Activated CD8-positive, alpha-beta memory T cell treated with anti-CD3 and anti-CD28 coated beads for 1 hour (primary cell): ENCODE measurements at regions not wholly inside any gene's neighbourhood (a gene's known extent, or its start where the extent isn't known, plus 50 kb on each side); places are given as distances from the start of the nearest gene placed in this dataset.
"Not testable (repeated sequence)": the region's sequence is repeated elsewhere in the genome, so short reads cannot be mapped to it uniquely, and the experiment has no call there.

Experiments used
- DNase-seq, 2 donors: peaks; one replicate each; pipeline ENCODE4 v3.0.0-alpha.2; 2020; ENCODE audit warnings: low read depth in 1 of 2; ENCODE audit errors: extremely low read depth in 1 of 2

GRCh38 chr11:122209619-122210366 is 93.8 kb upstream of the BLID start:
- no peak for DNase-seq

GRCh38 chr11:122207921-122208764 is 92.1 kb upstream of the BLID start:
- no peak for DNase-seq

- no peak for DNase-seq
Measured at GRCh38 chr11:122207505-122207904, 91.5 kb upstream of the BLID start.

- no peak for DNase-seq
Measured at GRCh38 chr11:122205036-122205435, 89.0 kb upstream of the BLID start.

GRCh38 chr11:122204206-122204605 is 88.2 kb upstream of the BLID start:
- DNase-seq, result no peak

GRCh38 chr11:122202951-122203456 is 87.0 kb upstream of the BLID start:
- DNase-seq, result no peak

GRCh38 chr11:122202161-122202950 is 86.3 kb upstream of the BLID start:
- no peak for DNase-seq

- DNase-seq, result no peak
Measured at GRCh38 chr11:122201106-122201505, 85.1 kb upstream of the BLID start.

- DNase-seq, result no peak
Measured at GRCh38 chr11:122199661-122200060, 83.6 kb upstream of the BLID start.

GRCh38 chr11:122198291-122198983 is 82.4 kb upstream of the BLID start:
- no peak for DNase-seq

GRCh38 chr11:122197066-122197987 is 81.3 kb upstream of the BLID start:
- DNase-seq, result no peak

GRCh38 chr11:122195790-122196189 is 79.8 kb upstream of the BLID start:
- DNase-seq, result no peak

GRCh38 chr11:122193881-122194480 is 78.0 kb upstream of the BLID start:
- DNase-seq, result not testable (repeated sequence)

- no peak for DNase-seq
Measured at GRCh38 chr11:122193457-122193856, 77.4 kb upstream of the BLID start.

- DNase-seq, result no peak
Measured at GRCh38 chr11:122192634-122193255, 76.7 kb upstream of the BLID start.

- no peak for DNase-seq
Measured at GRCh38 chr11:122190768-122191167, 74.8 kb upstream of the BLID start.

- DNase-seq, result no peak
Measured at GRCh38 chr11:122189229-122189628, 73.2 kb upstream of the BLID start.

- DNase-seq, result no peak
Measured at GRCh38 chr11:122187373-122188165, 71.6 kb upstream of the BLID start.
